ENCODE measurements at regions not wholly inside any gene's neighbourhood (a gene's known extent, or its start where the extent isn't known, plus 50 kb on each side); places are given as distances from the start of the nearest gene placed in this dataset.
"Not testable (repeated sequence)": the region's sequence is repeated elsewhere in the genome, so short reads cannot be mapped to it uniquely, and the experiment has no call there.

DNA sequence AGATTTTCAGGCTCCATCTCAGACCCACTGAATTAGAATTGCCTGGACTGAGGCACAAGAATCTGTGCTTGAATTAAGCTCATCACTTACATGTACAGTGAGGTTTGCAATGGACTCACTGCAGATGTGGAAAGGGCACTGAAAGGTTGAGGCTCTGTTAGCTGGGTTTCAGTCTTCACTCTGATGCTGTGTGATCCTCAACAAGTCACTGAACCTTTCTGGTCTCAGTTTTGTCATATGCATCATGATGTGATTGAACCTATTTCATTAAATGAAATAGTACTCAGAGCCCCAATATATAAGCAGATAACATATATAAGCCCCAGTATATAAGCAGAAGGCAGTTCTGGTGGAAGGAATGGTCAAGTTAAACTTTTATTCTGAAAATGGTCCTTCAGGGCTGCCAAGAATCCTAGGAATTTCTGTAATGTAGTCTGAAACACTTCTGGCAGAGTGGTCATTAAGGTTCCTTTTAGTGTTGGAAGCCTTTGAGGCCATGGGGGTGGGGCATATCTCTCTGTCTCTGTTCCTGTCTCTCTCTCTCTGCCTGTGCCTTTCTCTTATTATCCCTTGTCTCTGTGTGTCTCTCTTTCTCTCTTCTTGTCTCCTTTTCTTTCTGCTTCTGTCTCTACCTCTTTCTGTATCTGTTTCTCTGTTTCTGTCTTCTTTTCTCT lies 110.4 kb downstream of the ADCYAP1 start:
- DNase-seq (ENCODE audit: extremely low read depth, low read depth), result no peak
- TF ChIP-seq, protein P1, sequence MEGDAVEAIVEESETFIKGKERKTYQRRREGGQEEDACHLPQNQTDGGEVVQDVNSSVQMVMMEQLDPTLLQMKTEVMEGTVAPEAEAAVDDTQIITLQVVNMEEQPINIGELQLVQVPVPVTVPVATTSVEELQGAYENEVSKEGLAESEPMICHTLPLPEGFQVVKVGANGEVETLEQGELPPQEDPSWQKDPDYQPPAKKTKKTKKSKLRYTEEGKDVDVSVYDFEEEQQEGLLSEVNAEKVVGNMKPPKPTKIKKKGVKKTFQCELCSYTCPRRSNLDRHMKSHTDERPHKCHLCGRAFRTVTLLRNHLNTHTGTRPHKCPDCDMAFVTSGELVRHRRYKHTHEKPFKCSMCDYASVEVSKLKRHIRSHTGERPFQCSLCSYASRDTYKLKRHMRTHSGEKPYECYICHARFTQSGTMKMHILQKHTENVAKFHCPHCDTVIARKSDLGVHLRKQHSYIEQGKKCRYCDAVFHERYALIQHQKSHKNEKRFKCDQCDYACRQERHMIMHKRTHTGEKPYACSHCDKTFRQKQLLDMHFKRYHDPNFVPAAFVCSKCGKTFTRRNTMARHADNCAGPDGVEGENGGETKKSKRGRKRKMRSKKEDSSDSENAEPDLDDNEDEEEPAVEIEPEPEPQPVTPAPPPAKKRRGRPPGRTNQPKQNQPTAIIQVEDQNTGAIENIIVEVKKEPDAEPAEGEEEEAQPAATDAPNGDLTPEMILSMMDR (IDR thresholded peaks at IDR 0.05; ENCODE audit: low read depth, low read length), result no peak

DNA sequence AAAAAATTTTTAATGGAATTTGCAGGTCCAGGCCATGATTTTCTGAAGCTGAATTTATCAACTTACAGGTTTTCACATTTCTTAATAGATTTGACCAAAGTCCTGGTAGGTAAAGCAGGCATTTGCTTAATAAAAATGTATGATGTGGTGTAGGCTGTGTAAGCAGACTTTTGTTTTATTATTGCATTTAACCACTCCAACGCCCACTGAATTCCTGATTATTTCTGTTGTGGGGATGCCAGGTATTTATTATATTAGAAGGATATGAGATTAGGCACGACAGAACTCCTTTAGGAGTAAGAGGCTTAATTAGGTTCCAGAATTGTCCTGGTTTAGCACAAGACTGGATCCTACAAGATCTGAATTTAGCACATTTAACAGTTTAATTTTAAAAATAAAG lies 111.1 kb downstream of the ADCYAP1 start:
- DNase-seq (ENCODE audit: extremely low read depth, low read depth), result no peak
- TF ChIP-seq, protein P1 (IDR thresholded peaks at IDR 0.05; ENCODE audit: low read depth, low read length), result no peak

DNA sequence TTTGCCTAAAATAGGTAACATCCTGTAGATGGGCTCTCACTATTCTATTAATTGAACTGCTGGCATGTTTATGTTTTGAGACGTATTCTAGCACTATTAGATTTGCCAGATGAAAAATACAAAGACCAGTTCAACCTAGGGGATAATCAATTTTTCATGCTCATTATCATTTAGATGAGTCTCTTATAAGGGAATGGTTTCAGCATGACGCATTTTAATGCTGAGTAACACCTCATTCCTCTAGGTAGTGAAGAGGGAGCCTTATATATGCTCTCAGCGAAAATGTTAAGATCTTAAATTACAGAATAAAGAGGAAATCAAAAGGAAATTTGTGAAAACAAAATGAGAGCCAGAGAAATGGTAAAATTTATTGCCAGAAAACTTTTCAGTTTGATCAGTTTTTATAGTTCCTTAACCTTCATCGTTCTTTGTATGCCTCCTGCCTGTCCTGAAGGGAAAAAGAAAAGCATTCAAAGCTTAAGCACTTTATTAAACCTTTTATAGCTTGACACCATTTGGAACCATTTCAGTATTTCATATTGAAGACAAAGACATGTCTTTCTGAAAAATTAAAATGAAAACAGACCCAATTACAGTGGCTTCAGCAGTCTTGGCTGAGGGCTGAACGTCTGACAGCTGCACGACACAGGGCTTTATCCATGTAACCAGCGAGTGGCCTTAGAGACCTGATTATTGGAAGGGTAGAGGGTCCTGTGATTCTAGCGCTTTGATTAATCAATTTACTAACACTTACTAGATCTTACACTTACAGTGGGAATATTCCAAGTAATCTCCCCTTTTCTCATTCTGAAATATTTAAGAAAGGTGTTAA lies 112.8 kb downstream of the ADCYAP1 start:
- TF ChIP-seq, protein P1 (IDR thresholded peaks at IDR 0.05; ENCODE audit: low read depth, low read length), result no peak
- no peak for DNase-seq (ENCODE audit: extremely low read depth, low read depth)

DNA sequence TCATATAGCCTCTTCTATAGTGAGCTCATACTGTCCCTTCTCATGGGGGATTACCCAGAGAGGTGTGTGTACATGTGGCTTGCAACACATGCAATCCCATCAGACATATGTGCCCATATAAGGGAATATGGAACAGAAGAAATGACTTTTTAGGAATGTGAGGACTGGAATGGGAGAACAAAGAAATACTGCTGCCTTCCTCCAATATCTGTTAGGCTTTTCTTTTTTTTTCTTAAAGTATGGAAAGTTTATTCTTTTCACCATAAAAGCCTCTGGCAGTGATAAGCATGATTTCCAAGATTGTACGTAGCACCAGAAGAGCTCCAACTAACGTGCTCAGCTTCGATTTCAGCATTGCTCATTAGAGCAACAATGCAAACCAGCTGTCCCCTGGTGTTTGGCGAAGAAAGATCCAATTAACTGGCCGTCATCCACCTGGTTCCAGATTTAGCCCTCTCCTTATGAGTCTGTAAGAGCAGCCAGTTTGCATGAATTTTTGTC lies 113.6 kb downstream of the ADCYAP1 start:
- TF ChIP-seq, protein P1 (IDR thresholded peaks at IDR 0.05; ENCODE audit: low read depth, low read length), result no peak
- no peak for DNase-seq (ENCODE audit: extremely low read depth, low read depth)

DNA sequence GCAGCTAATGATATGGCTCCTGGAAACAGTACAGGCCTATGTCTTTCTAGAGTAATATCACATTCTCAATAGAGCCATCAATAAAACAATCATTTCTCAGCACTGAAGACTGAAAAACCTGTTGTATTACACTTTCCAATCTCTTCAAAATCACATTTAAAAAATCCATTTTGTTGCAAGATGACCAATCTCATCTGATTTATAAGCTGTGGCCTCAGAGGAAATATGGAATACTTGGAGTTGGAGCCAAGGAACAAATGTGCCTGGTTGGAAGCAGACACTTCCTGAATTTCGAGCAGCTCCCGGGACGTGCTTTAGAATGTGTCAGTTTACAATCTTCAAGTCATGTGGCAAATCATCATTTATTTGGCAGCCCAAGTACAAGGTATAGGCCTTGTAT lies 114.5 kb downstream of the ADCYAP1 start:
- DNase-seq (ENCODE audit: extremely low read depth, low read depth), result no peak
- TF ChIP-seq, protein P1 (IDR thresholded peaks at IDR 0.05; ENCODE audit: low read depth, low read length), result no peak

DNA sequence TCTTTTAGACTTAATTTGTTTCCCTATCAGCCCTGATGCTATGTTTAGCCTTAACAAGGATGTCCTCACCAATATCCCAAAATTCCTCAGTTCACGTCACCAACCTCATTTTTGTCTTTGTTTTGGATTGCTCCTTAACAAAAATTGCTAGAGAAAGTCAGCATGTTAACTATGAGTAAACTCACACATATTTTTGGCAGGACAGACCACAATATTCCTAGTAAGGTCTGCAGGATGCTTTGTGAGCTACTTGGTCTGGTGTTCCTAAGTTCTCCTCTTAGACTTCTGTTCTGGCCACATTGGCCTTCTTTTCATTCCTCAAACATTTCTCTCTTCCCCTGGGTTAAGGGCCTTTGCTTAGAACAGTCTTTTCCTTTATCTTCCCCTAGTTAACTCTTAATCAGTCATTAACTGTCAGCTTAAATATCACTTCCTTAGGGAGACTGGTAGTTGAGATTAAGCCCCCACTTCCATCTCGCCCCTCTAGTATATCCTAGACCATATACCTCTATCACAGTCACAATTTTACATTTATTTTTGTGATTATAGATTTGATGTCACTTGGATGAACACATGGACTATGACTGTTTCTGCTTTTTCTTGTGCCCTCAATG lies 116.2 kb downstream of the ADCYAP1 start:
- TF ChIP-seq, protein P1 (IDR thresholded peaks at IDR 0.05; ENCODE audit: low read depth, low read length), result no peak
- DNase-seq (ENCODE audit: extremely low read depth, low read depth), result no peak

DNA sequence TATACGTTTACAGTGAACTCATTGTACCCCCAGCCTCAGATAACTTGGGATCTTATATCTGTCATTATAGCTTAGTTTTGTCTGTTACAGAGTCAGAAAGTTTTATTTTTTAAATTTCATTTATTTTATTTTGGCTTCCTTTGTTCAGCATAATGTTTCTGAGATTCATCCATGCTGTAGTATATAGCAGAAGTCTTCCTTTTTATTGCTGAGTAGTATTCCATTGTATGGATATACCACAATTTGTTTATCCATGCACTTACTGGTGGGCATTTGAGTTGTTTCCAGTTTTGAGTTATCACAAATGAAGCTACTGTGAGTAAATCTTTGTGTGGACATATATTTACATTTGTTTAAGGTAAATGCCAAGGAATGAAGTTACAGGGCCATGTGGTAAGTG lies 122.3 kb downstream of the ADCYAP1 start:
- TF ChIP-seq, protein P1 (IDR thresholded peaks at IDR 0.05; ENCODE audit: low read depth, low read length), result no peak
- no peak for DNase-seq (ENCODE audit: extremely low read depth, low read depth)

DNA sequence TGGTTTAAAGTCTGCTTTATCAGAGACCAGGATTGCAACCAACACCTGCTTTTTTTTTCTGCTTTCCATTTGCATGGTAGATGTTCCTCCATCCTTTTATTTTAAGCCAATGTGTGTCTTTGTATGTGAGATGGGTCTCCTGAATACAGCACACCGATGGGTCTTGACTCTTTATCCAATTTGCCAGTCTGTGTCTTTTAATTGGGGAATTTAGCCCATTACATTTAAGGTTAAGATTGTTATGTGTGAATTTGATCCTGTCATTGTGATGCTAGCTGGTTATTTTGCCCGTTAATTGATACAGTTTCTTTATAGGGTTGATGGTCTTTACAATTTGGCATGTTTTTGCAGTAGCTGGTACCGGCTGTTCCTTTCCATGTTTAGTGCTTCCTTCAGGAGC lies 128.4 kb downstream of the ADCYAP1 start:
- DNase-seq (ENCODE audit: extremely low read depth, low read depth), result not testable (repeated sequence)

Measured in AG09319 (cell line).